Left renal cortex interstitium (tissue), 4 donors: ENCODE measurements at regions not wholly inside any gene's neighbourhood (a gene's known extent, or its start where the extent isn't known, plus 50 kb on each side); places are given as distances from the start of the nearest gene placed in this dataset.

ENCODE experiments used
- DNase-seq, 4 donors: peaks; one replicate each; pipeline ENCODE4 v3.0.0-alpha.2; 2013; ENCODE audit warnings: low read depth in 4 of 4, low spot score in 2 of 4, missing footprints in 1 of 4

- DNase-seq: no peak
Observed at GRCh38 chr22:22432479-22432878, 76.1 kb downstream of the ZNF280B start.

GRCh38 chr22:22432937-22433336, 75.6 kb downstream of the ZNF280B start:
- DNase-seq: no peak

DNA sequence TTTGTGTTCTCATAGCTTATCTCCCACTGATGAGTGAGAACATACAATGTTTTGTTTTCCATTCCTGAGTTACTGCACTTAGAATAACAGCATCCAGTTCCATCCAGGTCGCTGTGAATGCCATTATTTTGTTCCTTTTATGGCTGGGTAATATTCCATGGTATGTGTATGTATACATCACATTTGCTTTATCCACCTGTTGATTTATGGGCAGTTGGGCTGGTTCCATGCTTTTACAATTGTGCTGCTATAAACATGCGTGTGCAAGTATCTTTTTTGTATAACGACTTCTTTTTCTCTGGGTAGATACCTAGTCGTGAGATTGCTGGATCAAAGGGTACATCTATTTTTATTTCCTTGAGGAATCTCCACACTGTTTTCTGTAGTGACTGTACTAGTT, 74.8 kb downstream of the ZNF280B start:
- DNase-seq: no peak
